Heart right ventricle (tissue), 16 donors: ENCODE measurements at regions not wholly inside any gene's neighbourhood (a gene's known extent, or its start where the extent isn't known, plus 50 kb on each side); places are given as distances from the start of the nearest gene placed in this dataset.

Source experiments
- ATAC-seq, 8 donors: fragments of 200-7000 bp; cut with Tn5 transposase; one replicate each; pipeline ENCODE4 v1.9.1; 2020; ENCODE audit warnings: mild to moderate bottlenecking in 8 of 8, moderate library complexity in 8 of 8, moderate number of reproducible peaks in 1 of 8
- DNase-seq, 2 donors: peaks; one replicate each; pipeline ENCODE4 v3.0.0-alpha.2; 2020
- H3K27ac ChIP-seq, 10 donors: fragments of 200-600 bp; sonication (generic) in 2 of 10; one replicate each; pipeline versions ENCODE4 v1.5.0 to v1.8.0; 2020 to 2022; ENCODE audit warnings: mild to moderate bottlenecking in 3 of 10
- H3K27me3 ChIP-seq, 7 donors: fragments of 200-600 bp; one replicate each; pipeline ENCODE4 v1.8.0; 2021 to 2022; ENCODE audit warnings: mild to moderate bottlenecking in 2 of 7
- H3K36me3 ChIP-seq, 9 donors: fragments of 200-600 bp; sonication (generic) in 1 of 9; one replicate each; pipeline versions ENCODE4 v1.5.0 to v1.8.0; 2020 to 2022; ENCODE audit warnings: mild to moderate bottlenecking in 2 of 9
- H3K4me1 ChIP-seq, 9 donors: fragments of 200-600 bp; sonication (generic) in 1 of 9; one replicate each; pipeline versions ENCODE4 v1.5.0 to v1.8.0; 2020 to 2022; ENCODE audit warnings: mild to moderate bottlenecking in 4 of 9
- H3K4me3 ChIP-seq, 10 donors: fragments of 200-600 bp; sonication (generic) in 2 of 10; one replicate each; pipeline versions ENCODE4 v1.5.0 to v1.8.0; 2020 to 2022; ENCODE audit warnings: mild to moderate bottlenecking in 7 of 10, moderate library complexity in 2 of 10
- H3K9me3 ChIP-seq, 11 donors: fragments of 200-600 bp in 10 of 11; sonication (generic) in 2 of 11; one replicate each; pipeline versions ENCODE4 v1.5.0 to v1.8.0; 2013 to 2022; ENCODE audit warnings: mild to moderate bottlenecking in 2 of 11, control low read depth in 1 of 11, moderate library complexity in 1 of 11
- WGBS, 2 donors: extraction: QIAGEN DNeasy Blood & Tissue Kit; methylation state at CpG; one replicate each; pipeline ENCODE4 v1.1.7; 2013; ENCODE audit warnings: inconsistent platforms in 1 of 2; 5-methylcytosine and 5-hydroxymethylcytosine counted together
- intact Hi-C, 10 donors: fragments of 100-400 bp; cut with DNase I; formaldehyde crosslinking; loops; one replicate each; pipeline versions ENCODE4 v1.11.1 to v1.14.2; 2022
- TF ChIP-seq, protein P1 (sequence below), 9 donors: fragments of 200-600 bp; sonication (generic) in 2 of 9; IDR thresholded peaks; one replicate each; pipeline versions ENCODE4 v1.5.0 to v1.8.0; 2021 to 2022; ENCODE audit warnings: antibody characterized with exemption in 9 of 9, mild to moderate bottlenecking in 5 of 9, moderate library complexity in 1 of 9
- donor health status: Arrhythmogenic right ventricular cardiomyopathy.
- donor health status: ischemic (EF 13 %, LVEDD 7.1; RV severe dilation, severe dysfunction).
- donor health status: healthy with polysubstance abuse.
- donor health status: DM: no; HTN: yes; CAD: no.
- donor health status: DM: no; HTN: no; CAD: no.
- donor health status: ischemic (EF 25% LVEDD 6.9; RV normal size, moderate dysfunction).
- donor health status: ischemic (EF 25% LVEDD 5.7; RV mildly dilated, moderate dysfunction).
- donor health status: healthy.
- donor health status: DM: yes; HTN: yes; CAD: no.
- donor health status: Ischemic cardiomyopathy.
- donor health status: ischemic (EF 35%, LVEDD 5.7; RV mildly dilated, moderate dysfunction).
- donor health status: nonischemic (EF 11% LVEDD 7.7; RV severe dilation, severe dysfunction).
- donor health status: DM: yes; HTN: yes; CAD: no.
- donor health status: PGD.
- donor health status: ischemic (EF 29% LVEDD 5.4; RV normal size, mild dysfunction).
- donor health status: nonischemic (EF 23%, LVEDD 6.1; RV moderate dilation, normal function).

DNA sequence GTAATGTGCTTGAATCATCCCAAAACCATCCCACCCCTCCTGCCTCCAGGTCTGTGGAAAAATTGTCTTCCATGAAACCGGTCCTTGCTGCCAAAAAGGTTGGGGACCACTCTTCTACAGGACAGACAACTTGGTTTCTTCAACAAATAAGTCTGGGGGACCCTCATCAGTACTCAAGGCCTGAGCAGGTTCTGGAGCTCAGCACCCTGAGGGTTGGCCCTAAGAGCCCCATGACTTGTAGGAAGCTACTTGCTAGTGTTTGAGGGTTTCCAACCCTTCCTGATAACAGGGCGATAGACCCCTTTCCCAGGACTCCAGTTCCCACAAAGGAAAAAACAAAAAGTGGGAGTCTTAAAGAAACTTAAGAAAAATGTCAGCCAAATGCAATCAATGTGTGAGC, 52.9 kb upstream of the SLCO2A1 start:
- ATAC-seq (no peak), DNase-seq (no peak)
- H3K4me1 ChIP-seq, result no peaks in the 10 kb centered on the region

DNA sequence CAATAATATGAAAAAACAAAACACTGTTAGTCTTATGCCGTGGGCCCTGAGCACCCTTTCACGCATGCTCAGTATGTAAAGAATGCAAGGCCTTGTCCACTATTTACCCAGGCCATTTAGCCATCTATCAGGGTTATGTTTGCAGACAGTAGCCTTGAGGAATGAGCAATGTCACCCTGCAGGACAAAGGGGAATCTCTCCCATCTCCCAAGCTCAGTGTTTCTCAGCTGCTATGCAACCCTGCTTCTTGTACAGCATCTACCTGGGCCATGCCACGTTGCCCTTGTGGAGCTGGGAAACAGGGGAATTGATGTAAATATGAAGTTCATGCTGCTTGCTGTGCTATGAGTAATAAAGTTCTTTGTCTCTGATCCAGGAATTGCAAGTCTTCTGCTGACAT, 51.5 kb upstream of the SLCO2A1 start:
- Histone ChIP-seq H3K9me3 (peaks cover 0 to 25% (median 13%) of the 10 kb centered on the region in 11 donors), H3K36me3 (no peaks in the 10 kb centered on the region), H3K4me1 (no peaks in the 10 kb centered on the region), H3K27me3 (no peaks in the 10 kb centered on the region), H3K27ac (no peak overlapping the region), H3K4me3 (no peak overlapping the region)
- ATAC-seq (no peak), DNase-seq (no peak)
- 79 to 86% methylated on average over 3 of the region's 3 CpGs for WGBS, 2 donors
- TF ChIP-seq, protein P1, sequence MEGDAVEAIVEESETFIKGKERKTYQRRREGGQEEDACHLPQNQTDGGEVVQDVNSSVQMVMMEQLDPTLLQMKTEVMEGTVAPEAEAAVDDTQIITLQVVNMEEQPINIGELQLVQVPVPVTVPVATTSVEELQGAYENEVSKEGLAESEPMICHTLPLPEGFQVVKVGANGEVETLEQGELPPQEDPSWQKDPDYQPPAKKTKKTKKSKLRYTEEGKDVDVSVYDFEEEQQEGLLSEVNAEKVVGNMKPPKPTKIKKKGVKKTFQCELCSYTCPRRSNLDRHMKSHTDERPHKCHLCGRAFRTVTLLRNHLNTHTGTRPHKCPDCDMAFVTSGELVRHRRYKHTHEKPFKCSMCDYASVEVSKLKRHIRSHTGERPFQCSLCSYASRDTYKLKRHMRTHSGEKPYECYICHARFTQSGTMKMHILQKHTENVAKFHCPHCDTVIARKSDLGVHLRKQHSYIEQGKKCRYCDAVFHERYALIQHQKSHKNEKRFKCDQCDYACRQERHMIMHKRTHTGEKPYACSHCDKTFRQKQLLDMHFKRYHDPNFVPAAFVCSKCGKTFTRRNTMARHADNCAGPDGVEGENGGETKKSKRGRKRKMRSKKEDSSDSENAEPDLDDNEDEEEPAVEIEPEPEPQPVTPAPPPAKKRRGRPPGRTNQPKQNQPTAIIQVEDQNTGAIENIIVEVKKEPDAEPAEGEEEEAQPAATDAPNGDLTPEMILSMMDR (IDR thresholded peaks at IDR 0.05), result no peak
- intact Hi-C loops, result no loop called here

More for the DNA sequence above, 52.9 kb upstream of the SLCO2A1 start:
- whole genome bisulfite sequencing, 2 donors, result 92 to 97% methylated on average over 2 of the region's 2 CpGs
- H3K4me3 ChIP-seq, result no peak overlapping the region
- H3K27ac ChIP-seq, result no peak overlapping the region
- no peaks in the 10 kb centered on the region for H3K36me3 ChIP-seq
- intact Hi-C loops, result no loop called here
- H3K27me3 ChIP-seq, result no peaks in the 10 kb centered on the region
- TF ChIP-seq, protein P1 (IDR thresholded peaks at IDR 0.05), result no peak
- H3K9me3 ChIP-seq, result peaks cover 0 to 25% (median 13%) of the 10 kb centered on the region in 11 donors

DNA sequence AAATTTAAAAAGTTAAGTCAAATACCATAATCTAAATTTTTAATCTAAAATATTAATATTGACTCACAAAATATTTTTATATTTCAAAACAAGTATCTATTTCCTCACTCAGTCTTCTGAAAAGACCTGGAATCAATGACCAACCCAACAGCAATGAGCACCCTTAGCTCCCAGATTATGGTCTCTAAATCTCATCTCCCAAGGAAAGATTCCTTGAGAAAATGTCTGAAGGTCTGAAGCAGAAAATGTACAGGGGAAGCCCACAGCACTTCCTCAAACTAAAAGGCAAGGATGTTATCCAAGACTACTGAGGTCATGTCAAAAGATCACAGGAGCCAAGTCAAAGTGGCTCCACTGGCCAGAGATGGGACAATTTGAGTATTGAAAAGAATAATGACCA, 51.0 kb upstream of the SLCO2A1 start:
- H3K27me3 ChIP-seq, result no peaks in the 10 kb centered on the region
- intact Hi-C loops, result no loop called here
- peaks cover 0 to 25% (median 13%) of the 10 kb centered on the region in 11 donors for H3K9me3 ChIP-seq
- ATAC-seq (no peak), DNase-seq (no peak)
- H3K4me1 ChIP-seq, result no peaks in the 10 kb centered on the region
- H3K4me3 ChIP-seq, result no peak overlapping the region
- H3K36me3 ChIP-seq, result no peaks in the 10 kb centered on the region
- H3K27ac ChIP-seq, result no peak overlapping the region
- TF ChIP-seq, protein P1 (IDR thresholded peaks at IDR 0.05), result no peak

DNA sequence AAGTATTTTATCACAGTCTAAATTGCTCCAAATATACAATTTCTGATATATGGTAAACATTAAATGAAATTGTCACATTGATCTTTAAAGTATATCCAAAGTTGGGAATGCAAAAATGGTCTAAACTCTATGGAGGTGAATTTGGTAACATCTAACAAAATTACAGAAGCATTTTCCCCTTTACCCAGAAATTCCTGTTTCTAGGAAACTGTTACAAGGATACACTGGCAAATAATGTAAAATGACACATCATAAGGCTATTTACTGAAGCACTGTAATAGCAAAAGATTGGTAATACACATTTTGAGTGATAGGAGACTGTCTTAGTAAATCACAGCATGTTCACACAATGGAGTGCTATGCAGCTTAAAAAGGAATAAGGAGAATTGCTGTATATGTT, 50.0 kb upstream of the SLCO2A1 start:
- Histone ChIP-seq H3K4me1 (peaks cover 0 to 4% (median 0%) of the 10 kb centered on the region in 9 donors), H3K27ac (no peak overlapping the region), H3K4me3 (no peak overlapping the region), H3K36me3 (no peaks in the 10 kb centered on the region), H3K27me3 (no peaks in the 10 kb centered on the region), H3K9me3 (peaks cover 0 to 25% (median 13%) of the 10 kb centered on the region in 11 donors)
- DNase-seq, result no peak
- intact Hi-C loops, result no loop called here
- no peak for ATAC-seq
- TF ChIP-seq, protein P1 (IDR thresholded peaks at IDR 0.05), result no peak
